Fibroblast of lung (primary cell): ENCODE measurements at regions not wholly inside any gene's neighbourhood (a gene's known extent, or its start where the extent isn't known, plus 50 kb on each side); places are given as distances from the start of the nearest gene placed in this dataset.

Experiments used
- EZH2 ChIP-seq: IDR thresholded peaks from 2 replicates; pipeline ENCODE4 v1.5.1; 2012; ENCODE audit warnings: low read length, control low read depth, mild to moderate bottlenecking; ENCODE audit errors: missing control alignments
- TF ChIP-seq, protein P1 (sequence below), 2 donors: IDR thresholded peaks in 1 of 2; conservative IDR thresholded peaks in 1 of 2; 1 replicate in 1 of 2; 2 replicates in 1 of 2; pipeline ENCODE4 v1.5.1; 2011 to 2012; ENCODE audit warnings: low read length in 2 of 2, control low read depth in 1 of 2, inconsistent platforms in 1 of 2, low read depth in 1 of 2, mild to moderate bottlenecking in 1 of 2

- no peak for TF ChIP-seq EZH2
- TF ChIP-seq, protein P1, sequence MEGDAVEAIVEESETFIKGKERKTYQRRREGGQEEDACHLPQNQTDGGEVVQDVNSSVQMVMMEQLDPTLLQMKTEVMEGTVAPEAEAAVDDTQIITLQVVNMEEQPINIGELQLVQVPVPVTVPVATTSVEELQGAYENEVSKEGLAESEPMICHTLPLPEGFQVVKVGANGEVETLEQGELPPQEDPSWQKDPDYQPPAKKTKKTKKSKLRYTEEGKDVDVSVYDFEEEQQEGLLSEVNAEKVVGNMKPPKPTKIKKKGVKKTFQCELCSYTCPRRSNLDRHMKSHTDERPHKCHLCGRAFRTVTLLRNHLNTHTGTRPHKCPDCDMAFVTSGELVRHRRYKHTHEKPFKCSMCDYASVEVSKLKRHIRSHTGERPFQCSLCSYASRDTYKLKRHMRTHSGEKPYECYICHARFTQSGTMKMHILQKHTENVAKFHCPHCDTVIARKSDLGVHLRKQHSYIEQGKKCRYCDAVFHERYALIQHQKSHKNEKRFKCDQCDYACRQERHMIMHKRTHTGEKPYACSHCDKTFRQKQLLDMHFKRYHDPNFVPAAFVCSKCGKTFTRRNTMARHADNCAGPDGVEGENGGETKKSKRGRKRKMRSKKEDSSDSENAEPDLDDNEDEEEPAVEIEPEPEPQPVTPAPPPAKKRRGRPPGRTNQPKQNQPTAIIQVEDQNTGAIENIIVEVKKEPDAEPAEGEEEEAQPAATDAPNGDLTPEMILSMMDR (conservative IDR thresholded peaks at IDR 0.05 in 1 of 2, IDR thresholded peaks at IDR 0.05 in 1 of 2; ENCODE audit: low read depth in 1 of 2, low read length in 2 of 2): no peak
These were observed 161.3 kb upstream of the CAND1 start for GRCh38 chr12:67107751-67108269.
